ENCODE measurements at regions not wholly inside any gene's neighbourhood (a gene's known extent, or its start where the extent isn't known, plus 50 kb on each side); places are given as distances from the start of the nearest gene placed in this dataset.

GRCh38 chr6:95423331-95423730 is 154.0 kb upstream of the MANEA start:
- H2BK120ac ChIP-seq (ENCODE audit: low read depth, low read length, poor library complexity, severe bottlenecking), result no peak overlapping the region
- TF ChIP-seq CTCF (conservative IDR thresholded peaks at IDR 0.05), result no peak

More at GRCh38 chr6:95423331-95423730, 154.0 kb upstream of the MANEA start:
- Histone ChIP-seq H3K79me1 (ENCODE audit: insufficient read depth, low read depth, low read length, poor library complexity, severe bottlenecking) (no peaks in the 10 kb centered on the region), H3K18ac (ENCODE audit: insufficient read length, low read depth, low read length) (no peak overlapping the region), H3K9ac (ENCODE audit: extremely low read depth, insufficient read length, low read length) (no peak overlapping the region), H3K4ac (ENCODE audit: low read depth, low read length) (no peak overlapping the region), H3K9me3 (ENCODE audit: control insufficient read depth, low read depth, low read length) (no peaks in the 10 kb centered on the region), H3K23me2 (ENCODE audit: insufficient read length, low read depth, low read length, poor library complexity, severe bottlenecking) (no peaks in the 10 kb centered on the region), H2AK5ac (ENCODE audit: insufficient read length, low read length) (no peak overlapping the region), H3K4me2 (ENCODE audit: insufficient read depth, insufficient read length, low read length) (no peak overlapping the region), H2BK12ac (ENCODE audit: insufficient read length, low read depth, low read length) (no peak overlapping the region), H4K91ac (ENCODE audit: insufficient read length, low read depth, low read length) (no peak overlapping the region), H2BK15ac (ENCODE audit: low read depth, low read length) (no peak overlapping the region), H2BK5ac (ENCODE audit: insufficient read length, low read length) (no peak overlapping the region), H4K8ac (replicated peaks; ENCODE audit: insufficient read length, low read depth, low read length) (no peak overlapping the region), H3K27ac (ENCODE audit: insufficient read length, low read depth, low read length) (no peak overlapping the region), H3K14ac (ENCODE audit: insufficient read depth, low read length) (no peak overlapping the region), H3K56ac (ENCODE audit: insufficient read length, low read depth, low read length) (no peak overlapping the region), H3K23ac (ENCODE audit: insufficient read length, low read depth, low read length) (no peak overlapping the region), H3K79me2 (ENCODE audit: insufficient read depth, low read length) (no peaks in the 10 kb centered on the region), H2AFZ (ENCODE audit: low read length) (no peak overlapping the region), H3K4me1 (ENCODE audit: insufficient read depth, low read length) (no peaks in the 10 kb centered on the region), H2BK20ac (ENCODE audit: low read depth, low read length, poor library complexity, severe bottlenecking) (no peak overlapping the region), H4K5ac (ENCODE audit: insufficient read length, low read depth, low read length) (no peak overlapping the region), H3T11ph (ENCODE audit: low read length) (no peak overlapping the region), H3K27me3 (ENCODE audit: insufficient read depth, low read length) (no peaks in the 10 kb centered on the region), H4K20me1 (ENCODE audit: control insufficient read depth, insufficient read depth, insufficient read length) (no peaks in the 10 kb centered on the region)
- Mint-ChIP-seq H3K27me3 (ENCODE audit: low read depth) (peaks cover 2% of the 10 kb centered on the region), H3K4me3 (no peak overlapping the region), H3K36me3 (ENCODE audit: insufficient read depth in 1 of 3, low read depth in 3 of 3) (peaks cover 5 to 27% (median 19%) of the 10 kb centered on the region in 3 experiments), H3K4me1 (no peaks in the 10 kb centered on the region), H3K27ac (no peak overlapping the region), H3K9me3 (peaks cover 24 to 29% of the 10 kb centered on the region in 2 experiments)
- no peak for DNase-seq
- WGBS (ENCODE audit: extremely low coverage, insufficient read length, low lambda C conversion rate), result no CpG with 5 or more reads among the region's 1 CpG

Data from H9 (cell line).